ENCODE measurements at regions not wholly inside any gene's neighbourhood (a gene's known extent, or its start where the extent isn't known, plus 50 kb on each side); places are given as distances from the start of the nearest gene placed in this dataset.

GRCh38 chr14:88967299-88967698, 142.8 kb downstream of the TTC8 start:
- no peak for TF ChIP-seq CTCF (IDR thresholded peaks at IDR 0.05)
- no peak for TF ChIP-seq POLR2A (IDR thresholded peaks at IDR 0.05)
